ENCODE measurements at regions not wholly inside any gene's neighbourhood (a gene's known extent, or its start where the extent isn't known, plus 50 kb on each side); places are given as distances from the start of the nearest gene placed in this dataset.

- WGBS, 5 donors = 79 to 95% (median 87%) methylated on average over 2 of the region's 2 CpGs
- Histone ChIP-seq H3K36me3 (no peaks in the 10 kb centered on the region), H3K27ac (no peak overlapping the region), H3K9me3 (peaks cover 0 to 13% (median 4%) of the 10 kb centered on the region in 8 donors), H3K27me3 (replicated peaks in 1 of 7) (no peaks in the 10 kb centered on the region), H3K4me3 (no peak overlapping the region), H3K4me1 (no peaks in the 10 kb centered on the region)
- intact Hi-C loops (cut with DNase I; ENCODE audit: low total_unique reads) = no loop called here
- no peak for DNase-seq
- TF ChIP-seq CTCF (IDR thresholded peaks at IDR 0.05 in 8 of 11, conservative IDR thresholded peaks at IDR 0.05 in 3 of 11) (no peak), POLR2A (IDR thresholded peaks at IDR 0.05) (no peak), POLR2AphosphoS5 (IDR thresholded peaks at IDR 0.05) (no peak)
Measured at GRCh38 chr6:166877906-166878305, 78.4 kb downstream of the RNASET2 start.

- Histone ChIP-seq H3K4me1 (no peaks in the 10 kb centered on the region), H3K27me3 (replicated peaks in 1 of 7) (no peaks in the 10 kb centered on the region), H3K27ac (no peak overlapping the region), H3K4me3 (no peak overlapping the region), H3K36me3 (peaks cover 0 to 2% (median 0%) of the 10 kb centered on the region in 6 donors), H3K9me3 (peaks cover 0 to 7% (median under 1%) of the 10 kb centered on the region in 8 donors)
- no peak for DNase-seq
- TF ChIP-seq POLR2A (IDR thresholded peaks at IDR 0.05) (no peak), CTCF (IDR thresholded peaks at IDR 0.05 in 8 of 11, conservative IDR thresholded peaks at IDR 0.05 in 3 of 11) (no peak), POLR2AphosphoS5 (IDR thresholded peaks at IDR 0.05) (no peak)
- intact Hi-C loops (cut with DNase I; ENCODE audit: low total_unique reads) = no loop called here
- WGBS, 5 donors = 83 to 99% (median 86%) methylated on average over 2 of the region's 2 CpGs
Measured at GRCh38 chr6:166877349-166877748, 79.0 kb downstream of the RNASET2 start.

DNA sequence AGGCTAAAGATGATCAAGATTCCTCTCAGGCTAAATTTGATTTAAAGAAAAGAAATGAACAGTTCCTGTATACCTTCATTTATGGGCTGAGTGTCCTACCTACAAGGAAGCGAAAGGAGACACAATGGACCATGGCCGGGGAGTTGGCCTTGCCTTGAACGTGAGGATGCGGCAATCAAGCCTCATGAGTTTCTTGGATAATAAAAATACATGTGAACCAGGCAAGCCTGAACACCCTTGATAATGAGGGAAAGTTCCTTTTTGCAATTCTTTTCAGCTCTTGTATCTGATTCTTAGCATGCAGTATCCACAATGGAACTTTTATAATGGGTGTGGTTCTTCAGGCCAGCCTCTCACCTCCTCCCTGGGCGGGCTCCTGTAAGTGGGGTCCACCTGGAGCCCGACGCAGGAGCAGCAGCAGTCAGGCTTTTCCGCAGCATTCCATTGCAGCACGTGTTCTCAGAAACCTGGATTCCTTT, 83.8 kb downstream of the RNASET2 start:
- DNase-seq = no peak
- no peaks in the 10 kb centered on the region for H3K27me3 ChIP-seq (replicated peaks in 1 of 7)
- H3K36me3 ChIP-seq = peaks cover 0 to 4% (median 0%) of the 10 kb centered on the region in 6 donors
- intact Hi-C loops (cut with DNase I; ENCODE audit: low total_unique reads) = no loop called here
- 71 to 95% (median 84%) methylated on average over 9 of the region's 9 CpGs for WGBS, 5 donors
- H3K4me3 ChIP-seq = no peak overlapping the region
- no peaks in the 10 kb centered on the region for H3K9me3 ChIP-seq
- no peak for TF ChIP-seq CTCF (IDR thresholded peaks at IDR 0.05 in 8 of 11, conservative IDR thresholded peaks at IDR 0.05 in 3 of 11)
- no peak for TF ChIP-seq POLR2AphosphoS5 (IDR thresholded peaks at IDR 0.05)
- no peak for TF ChIP-seq POLR2A (IDR thresholded peaks at IDR 0.05)
- no peak overlapping the region for H3K27ac ChIP-seq
- H3K4me1 ChIP-seq = no peaks in the 10 kb centered on the region

GRCh38 chr6:166870602-166871208, 85.6 kb downstream of the RNASET2 start:
- Histone ChIP-seq H3K4me1 (no peaks in the 10 kb centered on the region), H3K27ac (no peak overlapping the region), H3K36me3 (peaks cover 0 to 4% (median 0%) of the 10 kb centered on the region in 6 donors), H3K9me3 (no peaks in the 10 kb centered on the region), H3K4me3 (no peak overlapping the region), H3K27me3 (replicated peaks in 1 of 7) (no peaks in the 10 kb centered on the region)
- no peak for DNase-seq
- WGBS, 5 donors = 90 to 94% (median 94%) methylated on average over 20 of the region's 20 CpGs
- intact Hi-C loops (cut with DNase I; ENCODE audit: low total_unique reads) = no loop called here
- TF ChIP-seq POLR2AphosphoS5 (IDR thresholded peaks at IDR 0.05) (no peak), POLR2A (IDR thresholded peaks at IDR 0.05) (no peak), CTCF (IDR thresholded peaks at IDR 0.05 in 8 of 11, conservative IDR thresholded peaks at IDR 0.05 in 3 of 11) (no peak)

Data from spleen (tissue), 11 donors.